ENCODE measurements at regions not wholly inside any gene's neighbourhood (a gene's known extent, or its start where the extent isn't known, plus 50 kb on each side); places are given as distances from the start of the nearest gene placed in this dataset.

DNA sequence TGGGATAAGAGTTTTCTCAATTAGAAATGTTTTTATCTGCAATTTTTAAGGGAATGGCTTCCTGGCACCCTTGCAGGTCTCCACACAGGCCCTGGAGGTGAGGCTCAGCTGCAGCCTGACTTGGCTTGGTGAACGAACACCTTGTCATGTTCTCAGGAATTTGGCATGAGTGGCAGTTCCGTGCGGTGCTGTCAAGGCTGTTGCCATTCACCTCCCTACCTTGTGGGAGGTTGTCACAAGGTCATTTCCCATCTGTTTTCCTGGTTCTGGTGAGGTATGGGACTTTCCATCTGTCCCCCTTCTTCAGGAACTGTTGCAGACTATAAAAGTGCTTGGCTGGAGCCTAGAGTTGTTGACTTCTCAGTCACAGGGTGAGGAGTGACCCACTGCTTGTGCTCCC is 82.9 kb downstream of the ELOVL4 start:
- no peak for DNase-seq (ENCODE audit: low read depth in 1 of 2, low spot score in 1 of 2)
- Histone ChIP-seq H3K27me3 (ENCODE audit: insufficient read depth, poor library complexity, severe bottlenecking) (peaks cover 3% of the 10 kb centered on the region), H3K27ac (replicated peaks) (no peak overlapping the region), H3K4me3 (replicated peaks; ENCODE audit: insufficient read depth, low read length) (no peak overlapping the region)
- TF ChIP-seq, protein P1, sequence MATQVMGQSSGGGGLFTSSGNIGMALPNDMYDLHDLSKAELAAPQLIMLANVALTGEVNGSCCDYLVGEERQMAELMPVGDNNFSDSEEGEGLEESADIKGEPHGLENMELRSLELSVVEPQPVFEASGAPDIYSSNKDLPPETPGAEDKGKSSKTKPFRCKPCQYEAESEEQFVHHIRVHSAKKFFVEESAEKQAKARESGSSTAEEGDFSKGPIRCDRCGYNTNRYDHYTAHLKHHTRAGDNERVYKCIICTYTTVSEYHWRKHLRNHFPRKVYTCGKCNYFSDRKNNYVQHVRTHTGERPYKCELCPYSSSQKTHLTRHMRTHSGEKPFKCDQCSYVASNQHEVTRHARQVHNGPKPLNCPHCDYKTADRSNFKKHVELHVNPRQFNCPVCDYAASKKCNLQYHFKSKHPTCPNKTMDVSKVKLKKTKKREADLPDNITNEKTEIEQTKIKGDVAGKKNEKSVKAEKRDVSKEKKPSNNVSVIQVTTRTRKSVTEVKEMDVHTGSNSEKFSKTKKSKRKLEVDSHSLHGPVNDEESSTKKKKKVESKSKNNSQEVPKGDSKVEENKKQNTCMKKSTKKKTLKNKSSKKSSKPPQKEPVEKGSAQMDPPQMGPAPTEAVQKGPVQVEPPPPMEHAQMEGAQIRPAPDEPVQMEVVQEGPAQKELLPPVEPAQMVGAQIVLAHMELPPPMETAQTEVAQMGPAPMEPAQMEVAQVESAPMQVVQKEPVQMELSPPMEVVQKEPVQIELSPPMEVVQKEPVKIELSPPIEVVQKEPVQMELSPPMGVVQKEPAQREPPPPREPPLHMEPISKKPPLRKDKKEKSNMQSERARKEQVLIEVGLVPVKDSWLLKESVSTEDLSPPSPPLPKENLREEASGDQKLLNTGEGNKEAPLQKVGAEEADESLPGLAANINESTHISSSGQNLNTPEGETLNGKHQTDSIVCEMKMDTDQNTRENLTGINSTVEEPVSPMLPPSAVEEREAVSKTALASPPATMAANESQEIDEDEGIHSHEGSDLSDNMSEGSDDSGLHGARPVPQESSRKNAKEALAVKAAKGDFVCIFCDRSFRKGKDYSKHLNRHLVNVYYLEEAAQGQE (IDR thresholded peaks at IDR 0.05; ENCODE audit: insufficient replicate concordance, low read depth) = no peak
- TF ChIP-seq, protein P2, sequence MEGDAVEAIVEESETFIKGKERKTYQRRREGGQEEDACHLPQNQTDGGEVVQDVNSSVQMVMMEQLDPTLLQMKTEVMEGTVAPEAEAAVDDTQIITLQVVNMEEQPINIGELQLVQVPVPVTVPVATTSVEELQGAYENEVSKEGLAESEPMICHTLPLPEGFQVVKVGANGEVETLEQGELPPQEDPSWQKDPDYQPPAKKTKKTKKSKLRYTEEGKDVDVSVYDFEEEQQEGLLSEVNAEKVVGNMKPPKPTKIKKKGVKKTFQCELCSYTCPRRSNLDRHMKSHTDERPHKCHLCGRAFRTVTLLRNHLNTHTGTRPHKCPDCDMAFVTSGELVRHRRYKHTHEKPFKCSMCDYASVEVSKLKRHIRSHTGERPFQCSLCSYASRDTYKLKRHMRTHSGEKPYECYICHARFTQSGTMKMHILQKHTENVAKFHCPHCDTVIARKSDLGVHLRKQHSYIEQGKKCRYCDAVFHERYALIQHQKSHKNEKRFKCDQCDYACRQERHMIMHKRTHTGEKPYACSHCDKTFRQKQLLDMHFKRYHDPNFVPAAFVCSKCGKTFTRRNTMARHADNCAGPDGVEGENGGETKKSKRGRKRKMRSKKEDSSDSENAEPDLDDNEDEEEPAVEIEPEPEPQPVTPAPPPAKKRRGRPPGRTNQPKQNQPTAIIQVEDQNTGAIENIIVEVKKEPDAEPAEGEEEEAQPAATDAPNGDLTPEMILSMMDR (IDR thresholded peaks at IDR 0.05; ENCODE audit: insufficient read depth, low read length) = no peak
- no peak for TF ChIP-seq POLR2AphosphoS5 (IDR thresholded peaks at IDR 0.05; ENCODE audit: low read depth)

DNA sequence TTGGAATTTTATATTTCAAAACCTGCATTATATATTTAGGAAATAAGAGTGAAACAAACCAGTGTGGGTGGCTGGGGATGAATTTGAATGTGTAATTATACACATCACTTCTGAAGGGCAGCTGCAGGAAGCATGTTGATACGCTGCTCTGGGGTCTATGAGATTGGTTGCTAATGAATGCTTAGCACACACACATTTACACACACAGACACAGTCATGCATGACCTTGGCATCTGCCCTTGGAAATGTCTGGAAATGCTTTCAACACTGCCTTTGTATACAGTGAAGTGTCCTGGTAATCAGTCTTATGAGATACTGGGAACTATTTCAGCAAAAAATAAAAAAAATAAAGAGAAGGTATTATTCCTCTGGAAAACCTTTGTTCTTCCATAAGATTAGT is 83.4 kb downstream of the ELOVL4 start:
- peaks cover 3% of the 10 kb centered on the region for H3K27me3 ChIP-seq (ENCODE audit: insufficient read depth, poor library complexity, severe bottlenecking)
- no peak for DNase-seq (ENCODE audit: low read depth in 1 of 2, low spot score in 1 of 2)
- no peak for TF ChIP-seq POLR2AphosphoS5 (IDR thresholded peaks at IDR 0.05; ENCODE audit: low read depth)
- TF ChIP-seq, protein P2 (IDR thresholded peaks at IDR 0.05; ENCODE audit: insufficient read depth, low read length) = no peak
- no peak overlapping the region for H3K4me3 ChIP-seq (replicated peaks; ENCODE audit: insufficient read depth, low read length)
- H3K27ac ChIP-seq (replicated peaks) = no peak overlapping the region

DNA sequence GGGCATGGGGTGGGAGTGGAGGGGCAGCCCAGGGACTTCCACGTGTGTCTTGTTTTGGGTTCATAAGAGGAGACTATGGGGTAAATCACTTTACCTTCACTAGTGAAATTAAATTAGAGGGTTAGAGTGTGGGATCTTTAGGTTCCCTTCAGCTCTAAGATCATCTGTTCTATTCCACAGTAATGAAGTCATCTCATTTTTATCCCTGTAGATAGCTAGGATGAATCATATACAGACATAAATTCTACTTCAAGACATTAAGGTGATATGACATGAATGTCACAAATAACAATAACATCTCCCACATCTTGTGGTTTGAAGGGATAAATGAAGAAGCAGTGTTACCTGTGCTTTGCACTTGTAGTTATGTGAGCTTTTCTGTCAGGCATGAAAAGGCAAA is 83.8 kb downstream of the ELOVL4 start:
- no peak for DNase-seq (ENCODE audit: low read depth in 1 of 2, low spot score in 1 of 2)

More for the DNA sequence above, 83.8 kb downstream of the ELOVL4 start:
- TF ChIP-seq POLR2AphosphoS5 (IDR thresholded peaks at IDR 0.05; ENCODE audit: low read depth) (no peak), GABPA (IDR thresholded peaks at IDR 0.05; ENCODE audit: low read depth) (no peak), SPI1 (IDR thresholded peaks at IDR 0.05; ENCODE audit: borderline replicate concordance, low read depth) (no peak)
- TF ChIP-seq, protein P1 (IDR thresholded peaks at IDR 0.05; ENCODE audit: insufficient replicate concordance, low read depth) = no peak
- TF ChIP-seq, protein P2 (IDR thresholded peaks at IDR 0.05; ENCODE audit: insufficient read depth, low read length) = no peak
- no peak overlapping the region for H3K27ac ChIP-seq (replicated peaks)
- H3K4me3 ChIP-seq (replicated peaks; ENCODE audit: insufficient read depth, low read length) = no peak overlapping the region
- H3K27me3 ChIP-seq (ENCODE audit: insufficient read depth, poor library complexity, severe bottlenecking) = peaks cover 3% of the 10 kb centered on the region

Data from HL-60 (cell line).